ENCODE measurements at regions not wholly inside any gene's neighbourhood (a gene's known extent, or its start where the extent isn't known, plus 50 kb on each side); places are given as distances from the start of the nearest gene placed in this dataset.

GRCh38 chr5:147972076-147972840, 65.9 kb upstream of the C5orf46 start:
- Histone ChIP-seq H3K27me3 (no peaks in the 10 kb centered on the region), H3K27ac (no peak overlapping the region), H3K9me3 (no peaks in the 10 kb centered on the region), H3K4me1 (no peaks in the 10 kb centered on the region), H3K36me3 (no peaks in the 10 kb centered on the region), H3K4me3 (no peak overlapping the region)
- DNase-seq, result no peak
- intact Hi-C loops (cut with DNase I), result no loop called here
- 84% methylated on average over 7 of the region's 7 CpGs for WGBS (ENCODE audit: insufficient coverage, low coverage, low lambda C conversion rate, missing lambda C conversion rate)
- TF ChIP-seq CTCF (IDR thresholded peaks at IDR 0.05) (no peak), POLR2A (IDR thresholded peaks at IDR 0.05) (no peak)
- ATAC-seq, result no peak

- Histone ChIP-seq H3K9me3 (no peaks in the 10 kb centered on the region), H3K36me3 (no peaks in the 10 kb centered on the region), H3K4me3 (no peak overlapping the region), H3K27me3 (no peaks in the 10 kb centered on the region), H3K4me1 (no peaks in the 10 kb centered on the region), H3K27ac (no peak overlapping the region)
- intact Hi-C loops (cut with DNase I), result no loop called here
- 76% methylated on average over 2 of the region's 2 CpGs for whole genome bisulfite sequencing (ENCODE audit: insufficient coverage, low coverage, low lambda C conversion rate, missing lambda C conversion rate)
- ATAC-seq, result no peak
- DNase-seq, result no peak
- TF ChIP-seq POLR2A (IDR thresholded peaks at IDR 0.05), result no peak
- TF ChIP-seq CTCF (IDR thresholded peaks at IDR 0.05), result no peak
Measured at GRCh38 chr5:147971472-147971871, 65.1 kb upstream of the C5orf46 start.

- intact Hi-C loops (cut with DNase I), result no loop called here
- WGBS (ENCODE audit: insufficient coverage, low coverage, low lambda C conversion rate, missing lambda C conversion rate), result 63% methylated on average over 3 of the region's 4 CpGs
- no peaks in the 10 kb centered on the region for H3K27me3 ChIP-seq
Measured at GRCh38 chr5:147968855-147969254, 62.5 kb upstream of the C5orf46 start.

GRCh38 chr5:147966829-147967228, 60.5 kb upstream of the C5orf46 start:
- DNase-seq (no peak), ATAC-seq (no peak)
- H3K4me3 ChIP-seq, result no peak overlapping the region
- H3K36me3 ChIP-seq, result no peaks in the 10 kb centered on the region
- no peaks in the 10 kb centered on the region for H3K4me1 ChIP-seq
- WGBS (ENCODE audit: insufficient coverage, low coverage, low lambda C conversion rate, missing lambda C conversion rate), result 85% methylated on average over 4 of the region's 4 CpGs
- intact Hi-C loops (cut with DNase I), result no loop called here
- no peak overlapping the region for H3K27ac ChIP-seq
- no peaks in the 10 kb centered on the region for H3K9me3 ChIP-seq
- no peak for TF ChIP-seq CTCF (IDR thresholded peaks at IDR 0.05)
- H3K27me3 ChIP-seq, result no peaks in the 10 kb centered on the region

More at GRCh38 chr5:147968855-147969254, 62.5 kb upstream of the C5orf46 start:
- Histone ChIP-seq H3K9me3 (no peaks in the 10 kb centered on the region), H3K4me1 (no peaks in the 10 kb centered on the region), H3K36me3 (no peaks in the 10 kb centered on the region), H3K27ac (no peak overlapping the region), H3K4me3 (no peak overlapping the region)
- DNase-seq (no peak), ATAC-seq (no peak)
- TF ChIP-seq CTCF (IDR thresholded peaks at IDR 0.05) (no peak), POLR2A (IDR thresholded peaks at IDR 0.05) (no peak)
